ENCODE measurements at regions not wholly inside any gene's neighbourhood (a gene's known extent, or its start where the extent isn't known, plus 50 kb on each side); places are given as distances from the start of the nearest gene placed in this dataset.
"Not testable (repeated sequence)": the region's sequence is repeated elsewhere in the genome, so short reads cannot be mapped to it uniquely, and the experiment has no call there.

- not testable (repeated sequence) for H3K27ac ChIP-seq (ENCODE audit: low read depth, low read length); H3K9ac ChIP-seq (ENCODE audit: low read depth, low read length); H3K4me1 ChIP-seq (ENCODE audit: insufficient read depth, low read length); H3K27me3 ChIP-seq (ENCODE audit: insufficient read depth, low read length); H3K4me3 ChIP-seq (ENCODE audit: low read length); H3K36me3 ChIP-seq (ENCODE audit: insufficient read depth, low read length)
- 90% methylated on average over 3 of the region's 3 CpGs for WGBS
- H3K9me3 ChIP-seq (ENCODE audit: insufficient read depth, low read depth, low read length): peaks cover 29% of the 10 kb centered on the region
Observed at GRCh38 chr5:174497939-174498338, 226.4 kb upstream of the MSX2 start.

- 69% methylated on average over 4 of the region's 4 CpGs for WGBS
- H3K4me1 ChIP-seq (ENCODE audit: insufficient read depth, low read length); H3K9ac ChIP-seq (ENCODE audit: low read depth, low read length); H3K27me3 ChIP-seq (ENCODE audit: insufficient read depth, low read length); H3K4me3 ChIP-seq (ENCODE audit: low read length); H3K27ac ChIP-seq (ENCODE audit: low read depth, low read length); H3K36me3 ChIP-seq (ENCODE audit: insufficient read depth, low read length): not testable (repeated sequence)
- H3K9me3 ChIP-seq (ENCODE audit: insufficient read depth, low read depth, low read length): peaks cover 29% of the 10 kb centered on the region
Observed at GRCh38 chr5:174498575-174498974, 225.8 kb upstream of the MSX2 start.

- Histone ChIP-seq H3K27ac (ENCODE audit: low read depth, low read length) (no peak overlapping the region), H3K4me1 (ENCODE audit: insufficient read depth, low read length) (no peaks in the 10 kb centered on the region), H3K9ac (ENCODE audit: low read depth, low read length) (no peak overlapping the region), H3K9me3 (ENCODE audit: insufficient read depth, low read depth, low read length) (peaks cover 29% of the 10 kb centered on the region), H3K36me3 (ENCODE audit: insufficient read depth, low read length) (no peaks in the 10 kb centered on the region), H3K27me3 (ENCODE audit: insufficient read depth, low read length) (no peaks in the 10 kb centered on the region), H3K4me3 (ENCODE audit: low read length) (no peak overlapping the region)
- WGBS: 94% methylated on average over 5 of the region's 5 CpGs
Observed at GRCh38 chr5:174500636-174501035, 223.7 kb upstream of the MSX2 start.

GRCh38 chr5:174501461-174502069 is 222.8 kb upstream of the MSX2 start:
- Histone ChIP-seq H3K9ac (ENCODE audit: low read depth, low read length) (no peak overlapping the region), H3K4me3 (ENCODE audit: low read length) (no peak overlapping the region), H3K36me3 (ENCODE audit: insufficient read depth, low read length) (no peaks in the 10 kb centered on the region), H3K27me3 (ENCODE audit: insufficient read depth, low read length) (no peaks in the 10 kb centered on the region), H3K9me3 (ENCODE audit: insufficient read depth, low read depth, low read length) (peaks cover 29% of the 10 kb centered on the region), H3K4me1 (ENCODE audit: insufficient read depth, low read length) (no peaks in the 10 kb centered on the region), H3K27ac (ENCODE audit: low read depth, low read length) (no peak overlapping the region)
- 74% methylated on average over 6 of the region's 6 CpGs for WGBS

- no peaks in the 10 kb centered on the region for H3K36me3 ChIP-seq (ENCODE audit: insufficient read depth, low read length)
- no peaks in the 10 kb centered on the region for H3K27me3 ChIP-seq (ENCODE audit: insufficient read depth, low read length)
- H3K27ac ChIP-seq (ENCODE audit: low read depth, low read length): no peak overlapping the region
- no peaks in the 10 kb centered on the region for H3K4me1 ChIP-seq (ENCODE audit: insufficient read depth, low read length)
- H3K9ac ChIP-seq (ENCODE audit: low read depth, low read length): no peak overlapping the region
- H3K9me3 ChIP-seq (ENCODE audit: insufficient read depth, low read depth, low read length): peaks cover 20% of the 10 kb centered on the region; the same call in 1 of the 2 replicates
- no peak overlapping the region for H3K4me3 ChIP-seq (ENCODE audit: low read length)
Observed at GRCh38 chr5:174503086-174503460, 221.3 kb upstream of the MSX2 start.

- Histone ChIP-seq H3K36me3 (ENCODE audit: insufficient read depth, low read length) (no peaks in the 10 kb centered on the region), H3K4me3 (ENCODE audit: low read length) (no peak overlapping the region), H3K4me1 (ENCODE audit: insufficient read depth, low read length) (no peaks in the 10 kb centered on the region), H3K27ac (ENCODE audit: low read depth, low read length) (no peak overlapping the region), H3K27me3 (ENCODE audit: insufficient read depth, low read length) (no peaks in the 10 kb centered on the region), H3K9me3 (ENCODE audit: insufficient read depth, low read depth, low read length) (peaks cover 14% of the 10 kb centered on the region; the same call in 1 of the 2 replicates), H3K9ac (ENCODE audit: low read depth, low read length) (no peak overlapping the region)
- 87% methylated on average over 17 of the region's 17 CpGs for WGBS
Observed at GRCh38 chr5:174503461-174504265, 220.7 kb upstream of the MSX2 start.

- Histone ChIP-seq H3K27me3 (ENCODE audit: insufficient read depth, low read length) (no peaks in the 10 kb centered on the region), H3K9ac (ENCODE audit: low read depth, low read length) (no peak overlapping the region), H3K4me1 (ENCODE audit: insufficient read depth, low read length) (no peaks in the 10 kb centered on the region), H3K36me3 (ENCODE audit: insufficient read depth, low read length) (no peaks in the 10 kb centered on the region), H3K4me3 (ENCODE audit: low read length) (no peak overlapping the region), H3K9me3 (ENCODE audit: insufficient read depth, low read depth, low read length) (peaks cover 8% of the 10 kb centered on the region; the same call in 1 of the 2 replicates), H3K27ac (ENCODE audit: low read depth, low read length) (no peak overlapping the region)
- 97% methylated on average over 8 of the region's 9 CpGs for WGBS
Observed at GRCh38 chr5:174504266-174504726, 220.1 kb upstream of the MSX2 start.

- no peak overlapping the region for H3K27ac ChIP-seq (ENCODE audit: low read depth, low read length)
- H3K27me3 ChIP-seq (ENCODE audit: insufficient read depth, low read length): no peaks in the 10 kb centered on the region
- H3K4me1 ChIP-seq (ENCODE audit: insufficient read depth, low read length): no peaks in the 10 kb centered on the region
- H3K9ac ChIP-seq (ENCODE audit: low read depth, low read length): no peak overlapping the region
- H3K36me3 ChIP-seq (ENCODE audit: insufficient read depth, low read length): no peaks in the 10 kb centered on the region
- H3K9me3 ChIP-seq (ENCODE audit: insufficient read depth, low read depth, low read length): no peaks in the 10 kb centered on the region
- WGBS: 94% methylated on average over 3 of the region's 4 CpGs
- H3K4me3 ChIP-seq (ENCODE audit: low read length): no peak overlapping the region
Observed at GRCh38 chr5:174505621-174506020, 218.8 kb upstream of the MSX2 start.

- H3K4me3 ChIP-seq (ENCODE audit: low read length); H3K4me1 ChIP-seq (ENCODE audit: insufficient read depth, low read length); H3K9me3 ChIP-seq (ENCODE audit: insufficient read depth, low read depth, low read length); H3K27me3 ChIP-seq (ENCODE audit: insufficient read depth, low read length); H3K27ac ChIP-seq (ENCODE audit: low read depth, low read length); H3K36me3 ChIP-seq (ENCODE audit: insufficient read depth, low read length); H3K9ac ChIP-seq (ENCODE audit: low read depth, low read length): not testable (repeated sequence)
- 93% methylated on average over 10 of the region's 11 CpGs for WGBS
Observed at GRCh38 chr5:174510782-174511453, 213.5 kb upstream of the MSX2 start.

- H3K27me3 ChIP-seq (ENCODE audit: insufficient read depth, low read length): no peaks in the 10 kb centered on the region; the same call in 1 of the 2 replicates
- WGBS: 82% methylated on average over 5 of the region's 5 CpGs
- H3K9me3 ChIP-seq (ENCODE audit: insufficient read depth, low read depth, low read length): peaks cover 3% of the 10 kb centered on the region; the same call in 1 of the 2 replicates
- no peak overlapping the region for H3K4me3 ChIP-seq (ENCODE audit: low read length)
- H3K4me1 ChIP-seq (ENCODE audit: insufficient read depth, low read length): no peaks in the 10 kb centered on the region
- no peak overlapping the region for H3K9ac ChIP-seq (ENCODE audit: low read depth, low read length)
- no peaks in the 10 kb centered on the region for H3K36me3 ChIP-seq (ENCODE audit: insufficient read depth, low read length)
- H3K27ac ChIP-seq (ENCODE audit: low read depth, low read length): no peak overlapping the region
Observed at GRCh38 chr5:174511714-174512253, 212.6 kb upstream of the MSX2 start.

- H3K4me3 ChIP-seq (ENCODE audit: low read length): no peak overlapping the region
- H3K4me1 ChIP-seq (ENCODE audit: insufficient read depth, low read length): no peaks in the 10 kb centered on the region
- no peak overlapping the region for H3K9ac ChIP-seq (ENCODE audit: low read depth, low read length)
- H3K27ac ChIP-seq (ENCODE audit: low read depth, low read length): no peak overlapping the region
- no peaks in the 10 kb centered on the region for H3K36me3 ChIP-seq (ENCODE audit: insufficient read depth, low read length)
- peaks cover 3% of the 10 kb centered on the region; the same call in 1 of the 2 replicates for H3K9me3 ChIP-seq (ENCODE audit: insufficient read depth, low read depth, low read length)
- 87% methylated on average over 4 of the region's 4 CpGs for WGBS
- no peaks in the 10 kb centered on the region; the same call in 1 of the 2 replicates for H3K27me3 ChIP-seq (ENCODE audit: insufficient read depth, low read length)
Observed at GRCh38 chr5:174514325-174514724, 210.1 kb upstream of the MSX2 start.

Measured in HUES64 (cell line).